Keratinocyte (primary cell): ENCODE measurements at regions not wholly inside any gene's neighbourhood (a gene's known extent, or its start where the extent isn't known, plus 50 kb on each side); places are given as distances from the start of the nearest gene placed in this dataset.

Experiments
- DNase-seq: peaks from one replicate; pipeline ENCODE4 v3.0.0-alpha.2; 2011; ENCODE audit warnings: low read depth, missing footprints, low spot score
- FAIRE-seq: peaks from 2 replicates; lab custom pipeline; 2011; peaks lifted over from hg19 to GRCh38; lab: Jason Lieb, UNC
- H2AFZ ChIP-seq: 2 replicates; pipeline ENCODE4 v1.6.0; 2012; ENCODE audit warnings: low read length, control low read depth, inconsistent platforms; ENCODE audit not compliant: control insufficient read depth
- H3K27ac ChIP-seq: 2 replicates; pipeline ENCODE4 v1.5.1; 2011; ENCODE audit warnings: low read length; ENCODE audit not compliant: control insufficient read depth, insufficient read depth
- H3K27me3 ChIP-seq: 3 replicates; pipeline ENCODE4 v1.6.0; 2011; ENCODE audit warnings: low read length; ENCODE audit not compliant: control insufficient read depth, insufficient read depth; ENCODE audit errors: extremely low read depth
- H3K36me3 ChIP-seq, 2 experiments: 2 replicates in 1 of 2; 3 replicates in 1 of 2; pipeline ENCODE4 v1.5.1; 2011; ENCODE audit warnings: low read length in 2 of 2, mild to moderate bottlenecking in 1 of 2; ENCODE audit not compliant: control insufficient read depth in 2 of 2, insufficient read depth in 2 of 2; ENCODE audit errors: extremely low read depth in 1 of 2
- H3K4me1 ChIP-seq: 3 replicates; pipeline ENCODE4 v1.5.1; 2011; ENCODE audit warnings: low read length; ENCODE audit not compliant: control insufficient read depth, insufficient read depth; ENCODE audit errors: extremely low read depth
- H3K4me2 ChIP-seq: 3 replicates; pipeline ENCODE4 v1.6.0; 2011; ENCODE audit warnings: low read depth, low read length; ENCODE audit not compliant: control insufficient read depth, insufficient read depth; ENCODE audit errors: extremely low read depth
- H3K4me3 ChIP-seq, 3 experiments: fragments of 200-600 bp in 1 of 3; sonication (generic) in 1 of 3; 2 replicates in 2 of 3; 3 replicates in 1 of 3; pipeline ENCODE4 v1.5.1; 2011 to 2016; ENCODE audit warnings: low read length in 3 of 3, mild to moderate bottlenecking in 3 of 3, control low read depth in 2 of 3, inconsistent platforms in 1 of 3, low read depth in 1 of 3, mixed read lengths in 1 of 3, mixed run types in 1 of 3, moderate library complexity in 1 of 3; ENCODE audit not compliant: control insufficient read depth in 2 of 3, insufficient read depth in 2 of 3; ENCODE audit errors: extremely low read depth in 1 of 3
- H3K79me2 ChIP-seq: 2 replicates; pipeline ENCODE4 v1.6.0; 2012; ENCODE audit warnings: low read length; ENCODE audit not compliant: control insufficient read depth, insufficient read depth
- H3K9ac ChIP-seq: 3 replicates; pipeline ENCODE4 v1.6.0; 2011; ENCODE audit warnings: low read length; ENCODE audit not compliant: control insufficient read depth, insufficient read depth; ENCODE audit errors: extremely low read depth
- H3K9me1 ChIP-seq: 3 replicates; pipeline ENCODE4 v1.6.0; 2011; ENCODE audit warnings: low read length; ENCODE audit not compliant: control insufficient read depth, insufficient read depth; ENCODE audit errors: extremely low read depth
- H3K9me3 ChIP-seq: 2 replicates; pipeline ENCODE4 v1.5.1; 2012; ENCODE audit warnings: low read depth, low read length; ENCODE audit not compliant: control insufficient read depth
- H4K20me1 ChIP-seq: 3 replicates; pipeline ENCODE4 v1.6.0; 2011; ENCODE audit warnings: low read length; ENCODE audit not compliant: control insufficient read depth, insufficient read depth; ENCODE audit errors: extremely low read depth
- CTCF ChIP-seq, 3 experiments: IDR thresholded peaks in 1 of 3; conservative IDR thresholded peaks in 1 of 3; optimal IDR thresholded peaks in 1 of 3; 2 replicates in 2 of 3; 3 replicates in 1 of 3; pipeline versions ENCODE3 to v1.5.1; 2011; ENCODE audit warnings: low read length in 3 of 3, mild to moderate bottlenecking in 3 of 3, moderate library complexity in 2 of 3, control low read depth in 1 of 3, inconsistent platforms in 1 of 3; ENCODE audit not compliant: insufficient read depth in 2 of 3; ENCODE audit errors: extremely low read depth in 1 of 3
- EZH2 ChIP-seq: IDR thresholded peaks from one replicate; pipeline ENCODE4 v1.6.1; 2012; ENCODE audit warnings: inconsistent platforms, mild to moderate bottlenecking, low read length, moderate library complexity
- dilution Hi-C: fragments of 300-500 bp; cut with MboI; formaldehyde crosslinking; loops from one replicate; pipeline ENCODE4 v1.7.0; 2020; ENCODE audit warnings: low sequenced_read_pairs; ENCODE audit not compliant: extremely low pct_ligation_motif_present

GRCh38 chr11:134532921-134533421 lies 120.9 kb upstream of the B3GAT1 start:
- Histone ChIP-seq H3K9ac (no peak overlapping the region), H3K9me1 (no peaks in the 10 kb centered on the region), H3K27ac (no peak overlapping the region), H3K9me3 (no peaks in the 10 kb centered on the region), H2AFZ (no peak overlapping the region), H4K20me1 (no peaks in the 10 kb centered on the region), H3K4me1 (no peaks in the 10 kb centered on the region), H3K36me3 (no peaks in the 10 kb centered on the region), H3K79me2 (no peaks in the 10 kb centered on the region), H3K27me3 (no peaks in the 10 kb centered on the region), H3K4me3 (no peak overlapping the region), H3K4me2 (no peak overlapping the region)
- FAIRE-seq (no peak), DNase-seq (no peak)
- dilution Hi-C loops, result no loop called here
- TF ChIP-seq EZH2, result no peak
- TF ChIP-seq CTCF (optimal IDR thresholded peaks at IDR 0.05 in 1 of 3, IDR thresholded peaks at IDR 0.05 in 1 of 3, conservative IDR thresholded peaks at IDR 0.05 in 1 of 3; ENCODE audit: extremely low read depth in 1 of 3, insufficient read depth in 2 of 3, low read length in 3 of 3), result no peak

GRCh38 chr11:134532131-134532920 lies 120.3 kb upstream of the B3GAT1 start:
- Histone ChIP-seq H3K4me3 (no peak overlapping the region), H3K9me1 (no peaks in the 10 kb centered on the region), H3K9me3 (no peaks in the 10 kb centered on the region), H3K4me1 (no peaks in the 10 kb centered on the region), H2AFZ (no peak overlapping the region), H3K36me3 (no peaks in the 10 kb centered on the region), H3K79me2 (no peaks in the 10 kb centered on the region), H3K27ac (no peak overlapping the region), H3K4me2 (no peak overlapping the region), H3K27me3 (no peaks in the 10 kb centered on the region), H4K20me1 (no peaks in the 10 kb centered on the region), H3K9ac (no peak overlapping the region)
- dilution Hi-C loops, result no loop called here
- no peak for TF ChIP-seq CTCF (optimal IDR thresholded peaks at IDR 0.05 in 1 of 3, IDR thresholded peaks at IDR 0.05 in 1 of 3, conservative IDR thresholded peaks at IDR 0.05 in 1 of 3; ENCODE audit: extremely low read depth in 1 of 3, insufficient read depth in 2 of 3, low read length in 3 of 3)
- TF ChIP-seq EZH2, result no peak
- FAIRE-seq, result no peak
- no peak for DNase-seq
